Rectal smooth muscle tissue (tissue), 1 donor: ENCODE measurements at regions not wholly inside any gene's neighbourhood (a gene's known extent, or its start where the extent isn't known, plus 50 kb on each side); places are given as distances from the start of the nearest gene placed in this dataset.
A peak's percentile ranks its signal among the peaks of the same experiment; 100 is the strongest.
"Not testable (repeated sequence)": the region's sequence is repeated elsewhere in the genome, so short reads cannot be mapped to it uniquely, and the experiment has no call there.

Experiments used
- H3K27ac ChIP-seq: one replicate; pipeline ENCODE4 v1.7.0; 2013; ENCODE audit warnings: low read depth, low read length, inconsistent platforms
- H3K27me3 ChIP-seq: one replicate; pipeline ENCODE4 v1.7.0; 2013; ENCODE audit warnings: low read length; ENCODE audit not compliant: control insufficient read depth, insufficient read depth
- H3K36me3 ChIP-seq: one replicate; pipeline ENCODE4 v1.7.0; 2013; ENCODE audit warnings: low read length; ENCODE audit not compliant: control insufficient read depth, insufficient read depth
- H3K4me1 ChIP-seq: one replicate; pipeline ENCODE4 v1.7.0; 2013; ENCODE audit warnings: low read length; ENCODE audit not compliant: control insufficient read depth, insufficient read depth
- H3K4me3 ChIP-seq: one replicate; pipeline ENCODE4 v1.7.0; 2013; ENCODE audit warnings: low read length
- H3K9ac ChIP-seq: one replicate; pipeline ENCODE4 v1.7.0; 2013; ENCODE audit warnings: low read length

- H3K36me3 ChIP-seq, result no peaks in the 10 kb centered on the region
- no peak overlapping the region for H3K9ac ChIP-seq
- no peaks in the 10 kb centered on the region for H3K27me3 ChIP-seq
- H3K4me1 ChIP-seq, result peaks cover 15% of the 10 kb centered on the region
- no peak overlapping the region for H3K4me3 ChIP-seq
- peak overlapping the region; percentile 68 for H3K27ac ChIP-seq
Observed at GRCh38 chr2:215722986-215723630, 287.2 kb upstream of the FN1 start.

GRCh38 chr2:215722125-215722524 lies 286.3 kb upstream of the FN1 start:
- peak overlapping the region; percentile 82 for H3K27ac ChIP-seq
- no peaks in the 10 kb centered on the region for H3K27me3 ChIP-seq
- H3K4me3 ChIP-seq, result no peak overlapping the region
- H3K36me3 ChIP-seq, result no peaks in the 10 kb centered on the region
- H3K9ac ChIP-seq, result no peak overlapping the region
- peaks cover 22% of the 10 kb centered on the region for H3K4me1 ChIP-seq

DNA sequence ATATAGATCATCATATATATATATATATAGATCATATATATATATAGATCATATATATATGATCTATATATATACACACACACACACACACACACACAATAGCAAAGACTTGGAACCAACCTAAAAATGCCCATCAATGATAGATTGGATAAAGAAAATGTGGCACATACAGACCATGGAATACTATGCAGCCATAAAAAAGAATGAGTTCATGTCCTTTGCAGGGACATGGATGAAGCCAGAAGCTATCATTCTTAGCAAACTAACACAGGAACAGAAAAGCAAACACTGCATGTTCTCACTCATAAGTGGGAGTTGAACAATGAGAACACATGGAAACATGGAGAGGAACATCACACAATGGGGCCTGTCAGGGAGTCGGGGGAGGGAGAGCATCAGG lies 285.6 kb upstream of the FN1 start:
- H3K27me3 ChIP-seq, H3K9ac ChIP-seq, H3K36me3 ChIP-seq, H3K4me3 ChIP-seq: not testable (repeated sequence)
- Histone ChIP-seq H3K4me1 (peaks cover 22% of the 10 kb centered on the region), H3K27ac (peak overlapping the region; percentile 70)

DNA sequence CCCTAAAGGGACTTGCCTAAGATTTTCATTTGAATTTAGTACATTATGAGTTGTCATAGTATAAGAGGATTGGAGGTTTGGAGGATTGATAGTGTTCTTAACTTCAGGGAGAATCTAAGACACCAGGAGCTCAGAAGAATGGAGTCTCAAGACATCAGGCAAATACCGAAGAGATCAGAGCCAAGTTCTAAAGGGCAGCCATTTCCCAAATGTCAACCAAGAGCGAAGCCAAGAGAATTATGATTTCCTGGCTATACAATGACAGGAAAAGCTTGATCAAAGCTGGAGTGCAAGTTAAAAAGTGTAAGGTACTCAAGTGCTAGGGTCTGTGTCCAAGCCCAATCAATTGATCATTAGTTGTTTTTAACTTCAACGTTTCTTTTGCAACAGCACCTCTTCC lies 283.0 kb upstream of the FN1 start:
- peaks cover 22% of the 10 kb centered on the region for H3K4me1 ChIP-seq
- no peaks in the 10 kb centered on the region for H3K36me3 ChIP-seq
- no peak overlapping the region for H3K27ac ChIP-seq
- H3K27me3 ChIP-seq, result no peaks in the 10 kb centered on the region
- no peak overlapping the region for H3K4me3 ChIP-seq
- H3K9ac ChIP-seq, result no peak overlapping the region

DNA sequence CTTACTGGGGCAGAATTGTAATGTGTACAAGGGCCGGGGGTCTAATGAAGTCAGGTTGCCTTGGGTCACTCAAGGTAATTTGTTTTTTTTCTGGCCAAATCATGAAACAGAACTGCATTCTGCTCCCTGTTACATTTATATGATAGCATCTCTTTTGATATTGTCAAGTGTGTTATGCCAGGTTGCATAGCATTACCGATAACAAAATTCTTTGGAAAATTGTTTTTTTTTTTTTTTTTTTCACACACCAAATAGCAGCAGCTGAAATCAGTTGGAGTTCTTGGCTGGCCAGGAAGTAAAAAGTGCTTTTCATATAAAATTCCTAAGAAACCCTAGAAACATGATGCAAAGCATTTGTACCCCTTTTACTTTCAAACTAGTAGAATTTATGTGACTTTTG lies 282.6 kb upstream of the FN1 start:
- H3K4me3 ChIP-seq, result no peak overlapping the region
- no peaks in the 10 kb centered on the region for H3K27me3 ChIP-seq
- H3K4me1 ChIP-seq, result peaks cover 25% of the 10 kb centered on the region
- H3K9ac ChIP-seq, result no peak overlapping the region
- H3K36me3 ChIP-seq, result no peaks in the 10 kb centered on the region
- H3K27ac ChIP-seq, result no peak overlapping the region

DNA sequence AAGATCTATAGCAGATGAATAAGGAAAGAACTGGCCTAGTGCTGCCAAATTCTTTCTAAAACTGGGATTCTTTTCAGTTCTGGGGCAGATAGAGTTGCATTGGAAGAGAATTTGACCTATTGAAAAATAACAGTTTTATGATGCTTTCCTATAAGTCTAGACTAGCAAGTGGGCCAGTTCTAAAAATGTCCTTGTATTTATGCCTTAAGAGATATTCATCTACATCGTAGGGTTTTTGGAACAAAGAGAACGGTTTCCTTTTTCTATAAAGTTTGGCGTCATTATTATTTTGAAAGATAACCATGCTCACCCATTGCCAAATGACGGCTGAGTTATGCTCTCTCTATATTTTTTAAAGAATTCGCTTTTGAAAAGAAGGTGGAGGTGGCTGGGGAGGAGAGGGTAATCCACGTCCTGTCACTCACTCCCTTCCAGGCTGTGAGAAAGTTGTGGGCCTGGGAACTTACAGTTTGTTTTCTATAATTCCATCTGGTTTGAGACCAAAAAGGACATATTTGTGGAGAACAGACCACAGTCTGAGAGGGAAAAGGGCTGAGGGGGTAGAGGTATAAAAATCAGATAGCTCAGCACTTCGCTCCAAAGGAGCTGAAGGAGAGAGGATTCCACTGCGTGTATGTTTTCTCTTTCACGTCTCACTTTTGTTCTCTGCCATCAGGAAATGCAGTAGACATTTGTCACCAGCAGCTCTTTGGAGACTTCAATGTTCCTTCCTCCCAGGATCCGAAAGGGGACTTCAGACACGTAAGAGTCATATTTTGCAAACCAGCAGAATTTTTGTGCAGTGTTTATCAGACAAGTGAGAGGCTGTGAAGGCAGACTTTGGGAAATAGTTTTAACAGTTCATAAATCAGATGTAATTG lies 281.9 kb upstream of the FN1 start:
- Histone ChIP-seq H3K36me3 (no peaks in the 10 kb centered on the region), H3K9ac (no peak overlapping the region), H3K27me3 (no peaks in the 10 kb centered on the region), H3K27ac (no peak overlapping the region), H3K4me3 (no peak overlapping the region), H3K4me1 (peaks cover 20% of the 10 kb centered on the region)

DNA sequence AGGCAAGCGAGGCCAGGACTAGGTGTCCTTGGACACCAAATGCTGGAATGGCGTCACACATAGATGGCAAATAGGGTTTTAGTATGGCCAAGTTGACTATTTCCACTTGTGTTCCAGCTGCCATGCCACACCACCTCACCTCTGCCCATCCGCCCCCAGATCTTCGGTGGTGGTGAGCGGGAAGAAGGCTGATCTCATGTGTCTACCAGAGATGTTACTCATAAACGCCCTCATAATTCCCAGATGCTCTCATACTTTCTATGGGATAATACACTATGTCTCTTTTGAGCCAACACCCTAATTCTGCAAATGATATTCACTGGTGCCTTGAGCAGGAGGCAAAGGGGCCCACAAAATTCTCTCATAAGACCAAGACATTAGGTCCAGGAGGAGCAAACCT lies 281.1 kb upstream of the FN1 start:
- H3K4me1 ChIP-seq, result peaks cover 23% of the 10 kb centered on the region
- H3K36me3 ChIP-seq, result no peaks in the 10 kb centered on the region
- H3K27ac ChIP-seq, result no peak overlapping the region
- H3K4me3 ChIP-seq, result no peak overlapping the region
- H3K27me3 ChIP-seq, result no peaks in the 10 kb centered on the region
- H3K9ac ChIP-seq, result no peak overlapping the region

DNA sequence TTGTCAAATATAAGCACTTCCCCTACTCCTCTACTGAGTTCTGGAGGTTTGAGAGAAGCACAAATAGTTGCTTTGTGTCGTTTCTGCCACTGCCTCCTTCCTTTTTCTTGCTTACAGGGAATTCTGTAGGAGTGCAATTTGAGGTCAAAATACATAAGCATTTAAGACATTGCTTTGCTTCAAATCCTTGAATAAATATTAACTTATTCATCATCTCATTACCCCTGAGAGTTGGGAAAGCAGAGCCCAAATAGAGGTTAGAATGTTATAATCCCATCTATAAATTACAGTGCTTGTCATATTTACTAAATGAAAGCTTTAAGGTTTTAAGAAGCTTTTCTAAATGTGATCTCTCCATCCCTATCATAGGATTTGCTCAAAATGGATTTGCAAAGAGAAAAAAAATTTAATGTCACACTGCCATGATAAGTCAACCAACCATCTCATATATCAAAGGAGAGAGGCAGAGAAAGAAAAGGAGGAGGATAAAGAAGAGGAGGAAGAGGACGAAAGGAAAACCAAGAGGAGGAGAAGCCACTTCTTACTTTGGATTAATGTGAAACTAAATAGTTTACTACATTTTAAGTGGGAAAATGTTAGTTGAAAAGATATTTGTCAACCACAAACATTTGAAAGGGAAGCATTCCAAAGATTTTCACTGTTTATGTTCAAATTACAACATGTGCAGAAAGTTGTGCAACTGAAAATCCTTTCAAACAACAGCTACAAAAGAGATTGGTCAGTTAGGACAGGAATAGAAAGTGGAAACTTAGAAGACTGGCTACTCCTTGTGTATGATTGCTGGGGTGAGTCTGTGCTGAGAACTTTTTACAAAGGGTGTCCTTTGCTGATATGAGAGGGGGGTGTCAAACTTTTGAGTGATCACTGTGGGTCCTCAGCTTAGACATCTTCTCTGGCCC lies 277.3 kb upstream of the FN1 start:
- Histone ChIP-seq H3K4me1 (peaks cover 26% of the 10 kb centered on the region), H3K27me3 (no peaks in the 10 kb centered on the region), H3K4me3 (no peak overlapping the region), H3K27ac (peak overlapping the region; percentile 48), H3K36me3 (no peaks in the 10 kb centered on the region), H3K9ac (no peak overlapping the region)

DNA sequence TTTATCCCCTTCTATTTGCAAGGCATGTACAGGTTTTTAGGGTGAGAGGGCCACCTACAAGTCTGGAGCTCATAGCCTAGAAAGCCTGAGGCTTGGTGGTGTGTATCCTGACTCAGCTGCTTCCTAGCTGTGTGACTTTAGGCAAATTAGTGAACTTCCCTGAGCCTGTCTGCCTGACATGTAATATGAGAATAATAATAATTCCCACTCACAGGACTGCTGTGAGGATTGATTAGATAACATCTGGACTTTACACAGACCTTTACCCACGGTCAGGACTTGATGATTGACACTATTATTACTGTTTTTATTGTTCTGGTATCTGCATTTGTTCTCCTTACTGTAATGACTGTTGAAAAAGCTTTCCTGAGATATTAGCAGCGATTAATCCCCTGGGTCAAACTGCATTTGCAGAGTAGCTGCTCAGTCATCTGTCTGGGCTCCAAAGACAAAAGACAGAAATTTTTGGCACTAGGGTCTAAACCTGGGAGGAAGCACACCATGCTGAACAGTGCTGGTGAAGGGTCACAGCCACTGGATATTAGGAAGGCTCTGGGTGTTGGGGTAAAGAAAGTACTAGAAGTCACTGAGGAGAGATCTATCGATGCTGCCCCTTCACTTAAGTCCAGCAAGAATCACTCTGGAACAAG lies 276.5 kb upstream of the FN1 start:
- peak overlapping the region; percentile 55 for H3K27ac ChIP-seq
- no peak overlapping the region for H3K4me3 ChIP-seq
- peaks cover 19% of the 10 kb centered on the region for H3K4me1 ChIP-seq

DNA sequence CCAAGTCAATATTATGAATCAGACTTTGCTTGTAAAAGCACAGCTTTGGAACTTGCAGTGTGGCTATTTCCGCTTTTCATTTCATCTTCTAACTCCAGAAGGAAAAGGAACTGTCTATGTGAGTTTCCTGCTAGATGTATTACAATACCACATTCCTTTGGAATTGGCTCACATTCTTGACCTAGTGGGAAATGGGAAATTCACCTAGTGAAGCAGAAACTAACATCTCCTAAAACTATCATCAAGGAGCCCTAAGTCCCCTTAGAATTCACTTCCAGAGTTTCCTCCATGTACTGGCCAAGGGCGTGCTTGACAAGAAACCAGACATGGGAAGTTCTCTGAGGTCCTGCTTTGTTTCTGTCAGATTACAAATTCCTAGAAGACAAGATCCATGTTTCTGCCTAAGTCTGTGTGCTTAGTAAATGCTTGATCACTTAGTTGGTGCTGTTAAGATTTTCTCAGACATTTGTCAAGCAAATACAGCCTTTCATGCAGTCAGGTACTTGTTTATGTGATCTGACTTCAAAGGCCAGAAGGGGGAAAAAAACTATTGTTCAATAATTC lies 275.7 kb upstream of the FN1 start:
- peaks cover 19% of the 10 kb centered on the region for H3K4me1 ChIP-seq
- H3K27ac ChIP-seq, result peak overlapping the region; percentile 55
- no peaks in the 10 kb centered on the region for H3K27me3 ChIP-seq
- H3K9ac ChIP-seq, result no peak overlapping the region
- no peaks in the 10 kb centered on the region for H3K36me3 ChIP-seq
- no peak overlapping the region for H3K4me3 ChIP-seq

More for the DNA sequence above, 276.5 kb upstream of the FN1 start:
- no peaks in the 10 kb centered on the region for H3K36me3 ChIP-seq
- H3K9ac ChIP-seq, result no peak overlapping the region
- no peaks in the 10 kb centered on the region for H3K27me3 ChIP-seq

GRCh38 chr2:215707608-215708007 lies 271.7 kb upstream of the FN1 start:
- Histone ChIP-seq H3K27ac (no peak overlapping the region), H3K4me1 (peaks cover 14% of the 10 kb centered on the region), H3K27me3 (no peaks in the 10 kb centered on the region), H3K9ac (no peak overlapping the region), H3K36me3 (no peaks in the 10 kb centered on the region), H3K4me3 (no peak overlapping the region)
